Uterus (tissue), 3 donors: ENCODE measurements at regions not wholly inside any gene's neighbourhood (a gene's known extent, or its start where the extent isn't known, plus 50 kb on each side); places are given as distances from the start of the nearest gene placed in this dataset.

Experiments used
- DNase-seq, 2 donors: peaks; one replicate each; pipeline ENCODE4 v3.0.0-alpha.2; 2019 to 2020
- H3K27ac ChIP-seq, 2 donors: fragments of 200-600 bp; sonication (generic); 1 replicate in 1 of 2; 2 replicates in 1 of 2; pipeline ENCODE4 v1.5.1; 2016 to 2018
- H3K27me3 ChIP-seq, 2 donors: fragments of 200-600 bp; sonication (generic); one replicate each; pipeline ENCODE4 v1.5.1; 2018 to 2019; ENCODE audit warnings: control low read depth in 1 of 2
- H3K36me3 ChIP-seq, 2 donors: fragments of 200-600 bp; sonication (generic); one replicate each; pipeline ENCODE4 v1.5.1; 2019; ENCODE audit warnings: control low read depth in 1 of 2
- H3K4me1 ChIP-seq, 2 donors: fragments of 200-600 bp; sonication (generic); one replicate each; pipeline ENCODE4 v1.5.1; 2018 to 2019; ENCODE audit warnings: control low read depth in 1 of 2
- H3K4me3 ChIP-seq, 2 donors: fragments of 200-600 bp; sonication (generic); 1 replicate in 1 of 2; 2 replicates in 1 of 2; pipeline ENCODE4 v1.5.1; 2018 to 2019; ENCODE audit warnings: mild to moderate bottlenecking in 1 of 2
- H3K9me3 ChIP-seq, 2 donors: fragments of 200-600 bp; sonication (generic); one replicate each; pipeline ENCODE4 v1.5.1; 2019; ENCODE audit warnings: control low read depth in 1 of 2
- POLR2A ChIP-seq, 2 donors: fragments of 450-650 bp; IDR thresholded peaks; one replicate each; pipeline ENCODE4 v1.6.1; 2016; ENCODE audit warnings: antibody characterized with exemption in 2 of 2, mild to moderate bottlenecking in 1 of 2, moderate library complexity in 1 of 2
- intact Hi-C: fragments of 100-400 bp; cut with DNase I; formaldehyde crosslinking; loops from one replicate; pipeline ENCODE4 v1.15.1; 2023; ENCODE audit warnings: low total_unique reads
- TF ChIP-seq, protein P1 (sequence below), 4 experiments: fragments of 200-600 bp in 2 of 4; fragments of 450-650 bp in 2 of 4; sonication (generic) in 2 of 4; IDR thresholded peaks; one replicate each; pipeline ENCODE4 v1.5.1; 2016 to 2019; ENCODE audit warnings: antibody characterized with exemption in 4 of 4, mild to moderate bottlenecking in 2 of 4, moderate library complexity in 1 of 4
- donor health status: DM: yes; HTN: yes; CAD: no.

DNA sequence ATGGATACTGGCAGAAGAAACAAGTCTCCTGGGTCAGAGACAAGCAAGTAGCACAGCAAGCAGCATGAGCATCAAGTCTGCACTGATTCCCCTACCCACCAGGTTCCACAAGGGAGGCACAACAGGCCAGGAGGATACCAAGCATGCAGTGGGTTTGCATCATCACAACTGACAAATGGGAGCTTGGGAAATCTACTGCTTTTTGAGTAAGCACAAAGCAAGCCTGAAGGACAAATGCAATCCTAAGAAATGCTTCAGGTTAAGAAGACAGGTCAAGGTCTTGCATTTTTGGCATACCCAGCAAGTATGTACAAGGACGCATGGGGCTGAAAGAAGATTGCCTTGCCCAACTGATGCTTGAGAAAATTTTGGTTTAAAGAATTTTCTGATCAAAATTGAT is 279.6 kb downstream of the PDGFC start:
- H3K36me3 ChIP-seq = no peaks in the 10 kb centered on the region
- H3K27ac ChIP-seq = no peak overlapping the region
- intact Hi-C loops = no loop called here
- H3K4me3 ChIP-seq = no peak overlapping the region
- no peak for DNase-seq
- no peaks in the 10 kb centered on the region for H3K9me3 ChIP-seq
- no peaks in the 10 kb centered on the region for H3K27me3 ChIP-seq
- TF ChIP-seq POLR2A (IDR thresholded peaks at IDR 0.05) = no peak
- TF ChIP-seq, protein P1, sequence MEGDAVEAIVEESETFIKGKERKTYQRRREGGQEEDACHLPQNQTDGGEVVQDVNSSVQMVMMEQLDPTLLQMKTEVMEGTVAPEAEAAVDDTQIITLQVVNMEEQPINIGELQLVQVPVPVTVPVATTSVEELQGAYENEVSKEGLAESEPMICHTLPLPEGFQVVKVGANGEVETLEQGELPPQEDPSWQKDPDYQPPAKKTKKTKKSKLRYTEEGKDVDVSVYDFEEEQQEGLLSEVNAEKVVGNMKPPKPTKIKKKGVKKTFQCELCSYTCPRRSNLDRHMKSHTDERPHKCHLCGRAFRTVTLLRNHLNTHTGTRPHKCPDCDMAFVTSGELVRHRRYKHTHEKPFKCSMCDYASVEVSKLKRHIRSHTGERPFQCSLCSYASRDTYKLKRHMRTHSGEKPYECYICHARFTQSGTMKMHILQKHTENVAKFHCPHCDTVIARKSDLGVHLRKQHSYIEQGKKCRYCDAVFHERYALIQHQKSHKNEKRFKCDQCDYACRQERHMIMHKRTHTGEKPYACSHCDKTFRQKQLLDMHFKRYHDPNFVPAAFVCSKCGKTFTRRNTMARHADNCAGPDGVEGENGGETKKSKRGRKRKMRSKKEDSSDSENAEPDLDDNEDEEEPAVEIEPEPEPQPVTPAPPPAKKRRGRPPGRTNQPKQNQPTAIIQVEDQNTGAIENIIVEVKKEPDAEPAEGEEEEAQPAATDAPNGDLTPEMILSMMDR (IDR thresholded peaks at IDR 0.05) = no peak
- no peaks in the 10 kb centered on the region for H3K4me1 ChIP-seq

DNA sequence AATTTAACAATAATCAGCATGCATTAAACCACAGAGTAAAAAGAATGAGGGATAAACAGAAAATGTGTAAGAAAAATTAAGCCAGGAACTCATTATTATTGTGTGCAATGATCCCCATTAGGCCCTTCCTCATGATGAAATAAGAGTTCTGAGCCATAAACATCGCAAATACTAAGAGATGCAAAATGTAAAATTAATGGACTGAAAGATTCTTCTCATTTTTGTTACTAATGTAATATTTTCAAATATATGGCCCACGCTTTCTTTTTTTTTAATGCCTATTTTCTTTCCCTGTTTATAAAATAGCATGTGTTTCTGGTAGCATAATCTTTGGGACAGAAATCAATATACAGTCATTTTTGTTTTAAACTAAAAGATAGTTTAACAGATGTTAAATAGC is 281.0 kb downstream of the PDGFC start:
- Histone ChIP-seq H3K4me1 (no peaks in the 10 kb centered on the region), H3K27ac (no peak overlapping the region), H3K4me3 (no peak overlapping the region), H3K27me3 (no peaks in the 10 kb centered on the region), H3K36me3 (no peaks in the 10 kb centered on the region), H3K9me3 (no peaks in the 10 kb centered on the region)
- TF ChIP-seq, protein P1 (IDR thresholded peaks at IDR 0.05) = no peak
- TF ChIP-seq POLR2A (IDR thresholded peaks at IDR 0.05) = no peak
- no peak for DNase-seq
- intact Hi-C loops = no loop called here

DNA sequence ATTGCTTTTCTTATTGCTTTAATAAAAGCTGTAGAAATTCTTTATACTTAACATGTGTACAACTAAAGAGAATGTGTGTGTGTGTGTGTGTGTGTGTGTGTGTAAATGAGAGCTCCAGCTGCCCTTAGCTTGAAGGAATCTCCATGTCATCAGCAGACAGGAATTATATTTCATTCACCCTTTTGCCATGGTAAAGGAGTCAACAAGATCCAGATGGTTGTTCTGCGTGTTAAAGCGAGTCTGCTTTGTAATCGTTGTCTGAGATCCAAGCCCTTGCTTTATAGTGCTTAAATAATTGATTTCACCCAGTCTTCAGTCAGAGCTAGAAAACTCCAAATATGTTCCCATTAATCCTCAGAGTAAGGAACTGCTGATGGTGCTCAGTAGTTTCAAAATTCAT is 285.5 kb downstream of the PDGFC start:
- Histone ChIP-seq H3K4me3 (no peak overlapping the region), H3K27me3 (no peaks in the 10 kb centered on the region), H3K4me1 (peaks cover 0 to 4% of the 10 kb centered on the region in 2 donors), H3K9me3 (no peaks in the 10 kb centered on the region), H3K36me3 (no peaks in the 10 kb centered on the region), H3K27ac (no peak overlapping the region)
- no peak for TF ChIP-seq POLR2A (IDR thresholded peaks at IDR 0.05)
- TF ChIP-seq, protein P1 (IDR thresholded peaks at IDR 0.05) = no peak
- intact Hi-C loops = no loop called here
- DNase-seq = no peak

DNA sequence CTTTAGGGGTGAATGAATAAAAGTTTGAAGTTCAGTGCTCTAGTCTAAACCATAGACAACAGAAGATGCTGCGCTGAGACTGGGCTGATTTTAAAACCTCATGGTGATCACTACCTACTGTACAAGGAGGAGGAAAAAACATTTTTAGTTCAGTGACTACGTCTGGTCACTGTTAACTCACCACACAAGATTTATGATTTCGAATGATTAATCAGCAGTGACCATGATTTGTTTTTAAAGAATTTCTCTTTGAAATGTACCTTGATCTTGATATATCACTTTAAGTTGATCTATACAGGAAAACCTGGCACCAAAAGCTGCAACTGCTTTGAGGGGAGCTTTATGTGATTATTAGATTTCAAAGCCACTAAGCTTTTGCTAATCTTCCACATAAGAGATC is 286.3 kb downstream of the PDGFC start:
- H3K27me3 ChIP-seq = no peaks in the 10 kb centered on the region

DNA sequence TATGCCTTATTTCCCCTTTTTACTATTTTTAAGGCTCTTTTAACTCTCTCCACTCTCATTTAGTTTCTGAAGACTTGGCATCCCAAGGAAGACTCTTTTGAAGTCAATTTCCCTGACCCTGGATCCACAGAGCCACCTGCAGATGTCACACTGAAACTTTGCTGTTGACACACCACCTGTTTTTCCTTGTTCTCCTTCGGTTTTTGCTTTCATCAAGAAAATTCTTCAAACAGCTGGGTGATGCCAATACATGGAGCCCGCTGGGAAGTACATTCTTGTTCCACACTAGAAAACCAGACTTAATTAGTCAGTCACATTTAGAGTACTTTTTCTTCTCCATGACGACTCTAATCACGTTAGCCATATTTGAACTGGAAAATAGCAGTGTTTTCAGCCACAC is 293.9 kb downstream of the PDGFC start:
- no peak overlapping the region for H3K4me3 ChIP-seq
- H3K4me1 ChIP-seq = no peaks in the 10 kb centered on the region
- H3K9me3 ChIP-seq = no peaks in the 10 kb centered on the region
- no peaks in the 10 kb centered on the region for H3K36me3 ChIP-seq
- intact Hi-C loops = no loop called here
- H3K27ac ChIP-seq = no peak overlapping the region
- H3K27me3 ChIP-seq = no peaks in the 10 kb centered on the region
- DNase-seq = no peak
- TF ChIP-seq POLR2A (IDR thresholded peaks at IDR 0.05) = no peak
- TF ChIP-seq, protein P1 (IDR thresholded peaks at IDR 0.05) = no peak

More for the DNA sequence above, 286.3 kb downstream of the PDGFC start:
- Histone ChIP-seq H3K9me3 (no peaks in the 10 kb centered on the region), H3K36me3 (no peaks in the 10 kb centered on the region), H3K4me1 (peaks cover 0 to 4% of the 10 kb centered on the region in 2 donors), H3K4me3 (no peak overlapping the region), H3K27ac (no peak overlapping the region)
- intact Hi-C loops = no loop called here
- no peak for DNase-seq
- TF ChIP-seq, protein P1 (IDR thresholded peaks at IDR 0.05) = no peak
- TF ChIP-seq POLR2A (IDR thresholded peaks at IDR 0.05) = no peak
